Nucleus accumbens (tissue), 56 donors: ENCODE measurements at regions not wholly inside any gene's neighbourhood (a gene's known extent, or its start where the extent isn't known, plus 50 kb on each side); places are given as distances from the start of the nearest gene placed in this dataset.

Experiments
- DNase-seq, 56 donors: peaks; one replicate each; lab custom pipeline; 2025; lab: John Stamatoyannopoulos, UW

GRCh38 chr6:166683477-166683876 is 56.4 kb upstream of the RPS6KA2 start:
- DNase-seq: no peak

GRCh38 chr6:166679566-166679965 is 52.5 kb upstream of the RPS6KA2 start:
- no peak for DNase-seq

GRCh38 chr6:166678426-166678825 is 51.4 kb upstream of the RPS6KA2 start:
- DNase-seq: no peak

- no peak for DNase-seq
Measured at GRCh38 chr6:166677941-166678340, 50.9 kb upstream of the RPS6KA2 start.
